ENCODE measurements at regions not wholly inside any gene's neighbourhood (a gene's known extent, or its start where the extent isn't known, plus 50 kb on each side); places are given as distances from the start of the nearest gene placed in this dataset. TPM values are rescaled to one million over a fixed set of nuclear protein-coding genes. Genes with fewer than 3 reads are reported as not detected.

DNA sequence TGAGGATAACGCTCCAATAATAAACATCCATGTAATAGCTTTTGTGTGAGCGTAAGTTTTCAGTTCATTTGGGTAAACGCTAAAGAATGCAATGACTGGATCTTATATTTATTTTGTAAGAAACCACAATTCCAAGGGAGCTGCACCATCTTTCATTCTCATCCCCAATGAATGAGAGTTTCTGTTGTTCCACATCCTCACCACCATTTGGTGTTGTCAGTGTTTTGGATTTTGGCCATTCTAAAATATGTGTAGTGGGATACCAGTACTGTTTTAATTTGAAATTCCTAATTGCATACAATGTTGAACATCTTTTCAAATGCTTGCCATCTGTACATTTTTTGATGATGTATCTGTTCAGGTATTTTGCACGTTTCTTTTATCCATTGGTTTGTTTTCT, 50.9 kb upstream of the SEMA3D start:
- no peak for FAIRE-seq
- TF ChIP-seq PURB (CRISPR knock-in tag; IDR thresholded peaks at IDR 0.05; ENCODE audit: low read depth) (no peak), ZFP36 (IDR thresholded peaks at IDR 0.05; ENCODE audit: low read depth, low read length, partially characterized antibody) (no peak)
- Histone ChIP-seq H3K9me3 (replicated peaks; ENCODE audit: control insufficient read depth, insufficient read depth, low read depth, low read length) (0 out of 2 replicates have a peak, but pooled peaks cover 2% of the 10 kb centered on the region), H3K4me2 (ENCODE audit: insufficient read depth, low read length) (no peak overlapping the region), H4K20me1 (replicated peaks; ENCODE audit: control insufficient read depth, insufficient read depth, low read length) (no peaks in the 10 kb centered on the region), H2AFZ (ENCODE audit: low read depth, low read length) (no peak overlapping the region), H3K79me2 (ENCODE audit: control insufficient read depth, insufficient read depth, low read length) (no peaks in the 10 kb centered on the region), H3K9ac (ENCODE audit: insufficient read depth in 1 of 2, low read depth in 2 of 2, low read length in 2 of 2) (no peak overlapping the region), H3K36me3 (ENCODE audit: control insufficient read depth, insufficient read depth, low read length) (no peaks in the 10 kb centered on the region), H3K4me3 (no peak overlapping the region), H3K27ac (ENCODE audit: extremely low read depth, low read depth, low read length) (no peak overlapping the region), H3K4me1 (replicated peaks in 1 of 2; ENCODE audit: control insufficient read depth in 2 of 2, insufficient read depth in 2 of 2, low read length in 2 of 2) (no peaks in the 10 kb centered on the region), H3K9me1 (ENCODE audit: control insufficient read depth, insufficient read depth, low read length) (no peaks in the 10 kb centered on the region), H3K27me3 (ENCODE audit: control insufficient read depth in 2 of 2, insufficient read depth in 2 of 2, low read length in 2 of 2) (no peaks in the 10 kb centered on the region)
- WGBS (ENCODE audit: insufficient coverage, low coverage, missing lambda C conversion rate) = 0% methylated on average over 4 of the region's 4 CpGs
- CTCF ChIA-PET (ENCODE audit: low intra/inter-chr PET ratio) = no interaction called here
- no peak for DNase-seq (ENCODE audit: extremely low read depth in 1 of 4, low spot score in 3 of 4)
- in situ Hi-C loops (cut with MboI) (no loop called here), intact Hi-C loops (cut with micrococcal nuclease) (no loop called here)
- BruUV-seq (replicated peaks) = no TSS peak
- no peak for ATAC-seq
- POLR2A ChIA-PET = no interaction called here

Small RNA genes lying in the stretch of these regions (small RNA-seq; reads per million reads assigned to genes)
- not detected for gene DYNLL1P7

All from K562 (cell line).